GM10266 (cell line): ENCODE measurements at regions not wholly inside any gene's neighbourhood (a gene's known extent, or its start where the extent isn't known, plus 50 kb on each side); places are given as distances from the start of the nearest gene placed in this dataset.

Source experiments
- DNase-seq: peaks from one replicate; pipeline ENCODE4 v3.0.0; 2012; ENCODE audit errors: extremely low spot score
- CTCF ChIP-seq: IDR thresholded peaks from 2 replicates; pipeline ENCODE4 v1.5.1; 2012; ENCODE audit warnings: mild to moderate bottlenecking, low read depth; ENCODE audit not compliant: control insufficient read depth, insufficient read depth; ENCODE audit errors: missing control alignments

GRCh38 chr15:95987886-95988573 lies 342.5 kb upstream of the NR2F2 start:
- DNase-seq: no peak
- no peak for TF ChIP-seq CTCF

- no peak for DNase-seq
Measured at GRCh38 chr15:95988574-95988887, 342.0 kb upstream of the NR2F2 start.

GRCh38 chr15:95989392-95989791 lies 341.1 kb upstream of the NR2F2 start:
- no peak for TF ChIP-seq CTCF
- DNase-seq: no peak

More at GRCh38 chr15:95988574-95988887, 342.0 kb upstream of the NR2F2 start:
- no peak for TF ChIP-seq CTCF

GRCh38 chr15:95990833-95991232 lies 339.7 kb upstream of the NR2F2 start:
- DNase-seq: no peak
- TF ChIP-seq CTCF: no peak

- DNase-seq: no peak
- no peak for TF ChIP-seq CTCF
Measured at GRCh38 chr15:95994418-95994817, 336.1 kb upstream of the NR2F2 start.

- DNase-seq: no peak
- no peak for TF ChIP-seq CTCF
Measured at GRCh38 chr15:95995375-95996168, 334.9 kb upstream of the NR2F2 start.

GRCh38 chr15:95996494-95996893 lies 334.0 kb upstream of the NR2F2 start:
- DNase-seq: no peak
- no peak for TF ChIP-seq CTCF
